OCI-LY1 (cell line): ENCODE measurements at regions not wholly inside any gene's neighbourhood (a gene's known extent, or its start where the extent isn't known, plus 50 kb on each side); places are given as distances from the start of the nearest gene placed in this dataset.
"Not testable (repeated sequence)": the region's sequence is repeated elsewhere in the genome, so short reads cannot be mapped to it uniquely, and the experiment has no call there.

Experiments
- EZH2 ChIP-seq: fragments of 200-600 bp; sonication (generic), shearing (Covaris generic); IDR thresholded peaks from 2 replicates; pipeline ENCODE4 v1.8.0; 2017; ENCODE audit warnings: borderline replicate concordance, mixed run types, mild to moderate bottlenecking, antibody characterized with exemption, low read length, moderate library complexity, mixed read lengths
- TF ChIP-seq, protein P1 (sequence below): fragments of 200-600 bp; sonication (generic), shearing (Covaris generic); IDR thresholded peaks from 2 replicates; pipeline ENCODE4 v1.5.1; 2017; ENCODE audit warnings: mild to moderate bottlenecking, antibody characterized with exemption, low read length, moderate library complexity, mixed read lengths

- TF ChIP-seq, protein P1, sequence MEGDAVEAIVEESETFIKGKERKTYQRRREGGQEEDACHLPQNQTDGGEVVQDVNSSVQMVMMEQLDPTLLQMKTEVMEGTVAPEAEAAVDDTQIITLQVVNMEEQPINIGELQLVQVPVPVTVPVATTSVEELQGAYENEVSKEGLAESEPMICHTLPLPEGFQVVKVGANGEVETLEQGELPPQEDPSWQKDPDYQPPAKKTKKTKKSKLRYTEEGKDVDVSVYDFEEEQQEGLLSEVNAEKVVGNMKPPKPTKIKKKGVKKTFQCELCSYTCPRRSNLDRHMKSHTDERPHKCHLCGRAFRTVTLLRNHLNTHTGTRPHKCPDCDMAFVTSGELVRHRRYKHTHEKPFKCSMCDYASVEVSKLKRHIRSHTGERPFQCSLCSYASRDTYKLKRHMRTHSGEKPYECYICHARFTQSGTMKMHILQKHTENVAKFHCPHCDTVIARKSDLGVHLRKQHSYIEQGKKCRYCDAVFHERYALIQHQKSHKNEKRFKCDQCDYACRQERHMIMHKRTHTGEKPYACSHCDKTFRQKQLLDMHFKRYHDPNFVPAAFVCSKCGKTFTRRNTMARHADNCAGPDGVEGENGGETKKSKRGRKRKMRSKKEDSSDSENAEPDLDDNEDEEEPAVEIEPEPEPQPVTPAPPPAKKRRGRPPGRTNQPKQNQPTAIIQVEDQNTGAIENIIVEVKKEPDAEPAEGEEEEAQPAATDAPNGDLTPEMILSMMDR = not testable (repeated sequence)
- TF ChIP-seq EZH2 = not testable (repeated sequence)
Measured at GRCh38 chr3:90207353-90208097, 1100.1 kb downstream of the EPHA3 start.
